Fibroblast of lung (primary cell): ENCODE measurements at regions not wholly inside any gene's neighbourhood (a gene's known extent, or its start where the extent isn't known, plus 50 kb on each side); places are given as distances from the start of the nearest gene placed in this dataset.

Experiments used
- CTCF ChIP-seq, 2 donors: IDR thresholded peaks in 1 of 2; conservative IDR thresholded peaks in 1 of 2; 1 replicate in 1 of 2; 2 replicates in 1 of 2; pipeline ENCODE4 v1.5.1; 2011 to 2012; ENCODE audit warnings: low read length in 2 of 2, control low read depth in 1 of 2, inconsistent platforms in 1 of 2, low read depth in 1 of 2, mild to moderate bottlenecking in 1 of 2
- EZH2 ChIP-seq: IDR thresholded peaks from 2 replicates; pipeline ENCODE4 v1.5.1; 2012; ENCODE audit warnings: low read length, control low read depth, mild to moderate bottlenecking; ENCODE audit errors: missing control alignments

GRCh38 chr1:201691716-201692554, 137.0 kb upstream of the IPO9 start:
- TF ChIP-seq CTCF (conservative IDR thresholded peaks at IDR 0.05 in 1 of 2, IDR thresholded peaks at IDR 0.05 in 1 of 2; ENCODE audit: low read depth in 1 of 2, low read length in 2 of 2) (no peak), EZH2 (no peak)
